HEK293 (cell line): ENCODE measurements at regions not wholly inside any gene's neighbourhood (a gene's known extent, or its start where the extent isn't known, plus 50 kb on each side); places are given as distances from the start of the nearest gene placed in this dataset.

ENCODE experiments used
- CTCF ChIA-PET: fragments of 350-600 bp; formaldehyde crosslinking; extraction: SDS; loops from one replicate; lab custom pipeline; 2021; ENCODE audit warnings: antibody characterized with exemption; lab: Yijun Ruan, JAX
- POLR2A ChIA-PET: fragments of 300-600 bp; formaldehyde crosslinking; extraction: SDS; loops from one replicate; lab custom pipeline; 2020; ENCODE audit warnings: antibody characterized with exemption, inconsistent platforms; lab: Yijun Ruan, JAX
- H3K27ac ChIP-seq: fragments of 200-500 bp; sonication (Bioruptor generic); 2 replicates; pipeline ENCODE4 v1.5.1; 2014; ENCODE audit warnings: low read depth, low read length, control low read depth, inconsistent platforms; ENCODE audit errors: extremely low read depth
- H3K36me3 ChIP-seq, 2 experiments: fragments of 200-500 bp in 1 of 2; sonication (Bioruptor generic) in 1 of 2; 1 replicate in 1 of 2; 2 replicates in 1 of 2; pipeline ENCODE4 v1.5.1; 2014 to 2017; ENCODE audit warnings: inconsistent platforms in 2 of 2, low read length in 2 of 2; ENCODE audit not compliant: control insufficient read depth in 2 of 2, insufficient read depth in 1 of 2
- H3K4me1 ChIP-seq: fragments of 200-500 bp; sonication (Bioruptor generic); 2 replicates; pipeline ENCODE4 v1.5.1; 2014; ENCODE audit warnings: mild to moderate bottlenecking, low read length, inconsistent platforms; ENCODE audit not compliant: control insufficient read depth, insufficient read depth
- H3K4me3 ChIP-seq: 2 replicates; pipeline ENCODE4 v1.5.1; 2011; ENCODE audit warnings: low read depth, mild to moderate bottlenecking, control low read depth, low read length, moderate library complexity
- H3K9me3 ChIP-seq: fragments of 200-500 bp; sonication (Bioruptor generic); 2 replicates; pipeline ENCODE4 v1.5.1; 2014; ENCODE audit warnings: low read depth, low read length, inconsistent platforms; ENCODE audit not compliant: control insufficient read depth, insufficient read depth
- HOXC10 ChIP-seq: sonication (generic); formaldehyde crosslinking; IDR thresholded peaks from 2 replicates; pipeline ENCODE4 v1.8.1; 2023; ENCODE audit warnings: mild to moderate bottlenecking, missing genetic modification reagents
- KLF16 ChIP-seq: fragments of 450-650 bp; formaldehyde crosslinking; IDR thresholded peaks from 2 replicates; pipeline ENCODE4 v1.5.1; 2017; ENCODE audit warnings: missing biosample characterization, missing genetic modification characterization
- PRDM2 ChIP-seq: fragments of 450-650 bp; formaldehyde crosslinking; IDR thresholded peaks from 2 replicates; pipeline ENCODE4 v1.5.1; 2016; ENCODE audit warnings: missing biosample characterization, missing genetic modification characterization, borderline replicate concordance
- ZFP69B ChIP-seq: fragments of 450-650 bp; formaldehyde crosslinking; IDR thresholded peaks from 2 replicates; pipeline ENCODE4 v1.5.1; 2016; ENCODE audit warnings: missing biosample characterization, missing genetic modification characterization
- ZNF16 ChIP-seq: fragments of 450-650 bp; formaldehyde crosslinking; IDR thresholded peaks from 2 replicates; pipeline ENCODE4 v1.5.1; 2016; ENCODE audit warnings: low read depth, missing biosample characterization, missing genetic modification characterization
- ZNF398 ChIP-seq: fragments of 450-650 bp; formaldehyde crosslinking; IDR thresholded peaks from 2 replicates; pipeline ENCODE4 v1.5.1; 2017; ENCODE audit warnings: missing biosample characterization, missing genetic modification characterization
- ZNF416 ChIP-seq: fragments of 450-650 bp; formaldehyde crosslinking; IDR thresholded peaks from 2 replicates; pipeline ENCODE4 v1.5.1; 2016; ENCODE audit warnings: missing biosample characterization, missing genetic modification characterization
- ZNF571 ChIP-seq: fragments of 450-650 bp; formaldehyde crosslinking; IDR thresholded peaks from 2 replicates; pipeline ENCODE4 v1.5.0; 2017; ENCODE audit warnings: missing biosample characterization, missing genetic modification characterization
- ZNF747 ChIP-seq: fragments of 450-650 bp; formaldehyde crosslinking; IDR thresholded peaks from 2 replicates; pipeline ENCODE4 v1.5.1; 2016; ENCODE audit warnings: missing biosample characterization, missing genetic modification characterization
- ZSCAN30 ChIP-seq: fragments of 450-650 bp; IDR thresholded peaks from 2 replicates; pipeline ENCODE4 v1.5.1; 2018; ENCODE audit warnings: missing biosample characterization, mild to moderate bottlenecking, missing genetic modification characterization, moderate library complexity
- TF ChIP-seq, protein P1 (sequence below): fragments of 450-650 bp; formaldehyde crosslinking; IDR thresholded peaks from 2 replicates; pipeline ENCODE4 v1.5.1; 2017; ENCODE audit warnings: missing biosample characterization, mild to moderate bottlenecking, missing genetic modification characterization, moderate library complexity
- TF ChIP-seq, protein P2 (sequence below): fragments of 450-650 bp; formaldehyde crosslinking; IDR thresholded peaks from 2 replicates; pipeline ENCODE4 v1.5.1; 2017; ENCODE audit warnings: missing biosample characterization, missing genetic modification characterization

- H3K36me3 ChIP-seq = no peaks in the 10 kb centered on the region
- peaks cover 8% of the 10 kb centered on the region; the same call in 1 of the 2 replicates for H3K4me1 ChIP-seq
- no peak overlapping the region for H3K4me3 ChIP-seq
- ChIA-PET CTCF (interaction anchor here (0.6 kb wide), 1 partner anchor 392 kb away, joined by 4 read pairs; no protein-coding TSS in a partner anchor), POLR2A (interaction anchor here (0.7 kb wide), 1 partner anchor 874 kb away, joined by 3 read pairs; no protein-coding TSS in a partner anchor)
- no peak for TF ChIP-seq ZNF747 (tag by site-specific recombination)
- TF ChIP-seq ZNF16 (tag by site-specific recombination) = no peak
- TF ChIP-seq ZNF416 = no peak
- TF ChIP-seq, protein P1, sequence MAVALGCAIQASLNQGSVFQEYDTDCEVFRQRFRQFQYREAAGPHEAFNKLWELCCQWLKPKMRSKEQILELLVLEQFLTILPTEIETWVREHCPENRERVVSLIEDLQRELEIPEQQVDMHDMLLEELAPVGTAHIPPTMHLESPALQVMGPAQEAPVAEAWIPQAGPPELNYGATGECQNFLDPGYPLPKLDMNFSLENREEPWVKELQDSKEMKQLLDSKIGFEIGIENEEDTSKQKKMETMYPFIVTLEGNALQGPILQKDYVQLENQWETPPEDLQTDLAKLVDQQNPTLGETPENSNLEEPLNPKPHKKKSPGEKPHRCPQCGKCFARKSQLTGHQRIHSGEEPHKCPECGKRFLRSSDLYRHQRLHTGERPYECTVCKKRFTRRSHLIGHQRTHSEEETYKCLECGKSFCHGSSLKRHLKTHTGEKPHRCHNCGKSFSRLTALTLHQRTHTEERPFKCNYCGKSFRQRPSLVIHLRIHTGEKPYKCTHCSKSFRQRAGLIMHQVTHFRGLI (tag by site-specific recombination) = no peak
- no peak for TF ChIP-seq PRDM2 (tag by site-specific recombination)
- TF ChIP-seq ZFP69B (tag by site-specific recombination) = no peak
- no peak for TF ChIP-seq HOXC10 (CRISPR knock-in tag)
- TF ChIP-seq ZSCAN30 = no peak
- H3K9me3 ChIP-seq = no peaks in the 10 kb centered on the region
- H3K27ac ChIP-seq = no peak overlapping the region
These were observed 503.6 kb upstream of the TNP1 start for GRCh38 chr2:217363470-217363869.

GRCh38 chr2:217362710-217363109, 502.8 kb upstream of the TNP1 start:
- Histone ChIP-seq H3K4me3 (no peak overlapping the region), H3K9me3 (no peaks in the 10 kb centered on the region), H3K4me1 (peaks cover 8% of the 10 kb centered on the region; the same call in 1 of the 2 replicates), H3K27ac (no peak overlapping the region), H3K36me3 (no peaks in the 10 kb centered on the region)
- ChIA-PET CTCF (no interaction called here), POLR2A (interaction anchor here (0.7 kb wide), 1 partner anchor 874 kb away, joined by 3 read pairs; no protein-coding TSS in a partner anchor)
- TF ChIP-seq KLF16 (tag by site-specific recombination) (no peak), ZNF398 (no peak), ZNF571 (no peak)
- TF ChIP-seq, protein P2, sequence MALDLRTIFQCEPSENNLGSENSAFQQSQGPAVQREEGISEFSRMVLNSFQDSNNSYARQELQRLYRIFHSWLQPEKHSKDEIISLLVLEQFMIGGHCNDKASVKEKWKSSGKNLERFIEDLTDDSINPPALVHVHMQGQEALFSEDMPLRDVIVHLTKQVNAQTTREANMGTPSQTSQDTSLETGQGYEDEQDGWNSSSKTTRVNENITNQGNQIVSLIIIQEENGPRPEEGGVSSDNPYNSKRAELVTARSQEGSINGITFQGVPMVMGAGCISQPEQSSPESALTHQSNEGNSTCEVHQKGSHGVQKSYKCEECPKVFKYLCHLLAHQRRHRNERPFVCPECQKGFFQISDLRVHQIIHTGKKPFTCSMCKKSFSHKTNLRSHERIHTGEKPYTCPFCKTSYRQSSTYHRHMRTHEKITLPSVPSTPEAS (tag by site-specific recombination) = no peak
